GM12892 (cell line): ENCODE measurements at regions not wholly inside any gene's neighbourhood (a gene's known extent, or its start where the extent isn't known, plus 50 kb on each side); places are given as distances from the start of the nearest gene placed in this dataset.

Experiments
- POLR2A ChIP-seq: IDR thresholded peaks from 2 replicates; pipeline ENCODE4 v1.6.1; 2011; ENCODE audit warnings: low read depth, low read length, control low read depth
- POLR2AphosphoS5 ChIP-seq: IDR thresholded peaks from 2 replicates; pipeline ENCODE4 v1.6.1; 2011; ENCODE audit warnings: low read depth, low read length, control low read depth

DNA sequence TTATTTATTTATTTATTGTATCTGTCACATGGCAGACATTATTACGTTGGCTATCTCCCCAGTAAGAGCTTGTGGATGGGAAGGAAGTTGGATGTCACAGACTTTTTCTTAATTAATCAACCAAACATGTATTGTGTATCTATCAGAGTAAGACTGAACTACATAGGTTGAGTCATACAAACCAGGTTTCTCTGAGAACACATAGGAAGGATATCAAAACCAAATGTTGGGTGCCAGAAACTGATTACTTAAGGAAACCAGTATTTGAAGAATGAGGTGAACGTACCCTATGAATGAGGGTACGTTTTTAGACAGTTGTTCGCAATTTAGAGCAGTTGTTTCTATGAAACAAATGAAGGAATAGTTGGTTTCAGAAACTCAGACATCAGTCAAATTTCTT is 136.4 kb downstream of the SLC17A6 start:
- TF ChIP-seq POLR2A (no peak), POLR2AphosphoS5 (no peak)
